LNCaP clone FGC (cell line): ENCODE measurements at regions not wholly inside any gene's neighbourhood (a gene's known extent, or its start where the extent isn't known, plus 50 kb on each side); places are given as distances from the start of the nearest gene placed in this dataset.

ENCODE experiments used
- DNase-seq: peaks from one replicate; pipeline ENCODE4 v3.0.0-alpha.2; 2011; ENCODE audit warnings: low read depth
- H3K4me3 ChIP-seq: 2 replicates; pipeline ENCODE4 v1.5.1; 2011; ENCODE audit warnings: mild to moderate bottlenecking, low read depth, low read length, control low read depth
- TF ChIP-seq, protein P1 (sequence below): IDR thresholded peaks from 2 replicates; pipeline ENCODE4 v1.5.1; 2012; ENCODE audit warnings: mild to moderate bottlenecking; ENCODE audit not compliant: control insufficient read depth, insufficient read depth; ENCODE audit errors: extremely low read depth

DNA sequence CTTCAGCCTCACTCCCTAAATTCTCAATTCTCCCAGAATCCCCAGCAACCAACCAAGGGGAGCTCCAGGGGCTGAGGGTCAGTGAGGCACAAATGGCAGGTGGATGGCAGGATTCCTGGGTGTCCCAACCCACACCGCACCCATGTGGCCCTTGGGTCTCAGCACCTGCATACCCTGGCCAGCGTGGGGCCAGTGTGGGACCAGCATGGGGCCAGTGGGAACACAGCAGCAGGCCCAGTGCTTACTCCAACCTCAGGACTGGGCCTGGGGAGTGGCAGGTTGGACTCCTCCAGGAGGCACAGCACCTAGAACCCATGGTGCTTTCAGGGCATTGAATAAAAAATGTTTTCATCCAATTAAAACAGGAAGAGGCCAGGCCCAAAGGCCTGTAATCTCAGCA, 202.0 kb downstream of the TSHZ3 start:
- no peak overlapping the region for H3K4me3 ChIP-seq
- TF ChIP-seq, protein P1, sequence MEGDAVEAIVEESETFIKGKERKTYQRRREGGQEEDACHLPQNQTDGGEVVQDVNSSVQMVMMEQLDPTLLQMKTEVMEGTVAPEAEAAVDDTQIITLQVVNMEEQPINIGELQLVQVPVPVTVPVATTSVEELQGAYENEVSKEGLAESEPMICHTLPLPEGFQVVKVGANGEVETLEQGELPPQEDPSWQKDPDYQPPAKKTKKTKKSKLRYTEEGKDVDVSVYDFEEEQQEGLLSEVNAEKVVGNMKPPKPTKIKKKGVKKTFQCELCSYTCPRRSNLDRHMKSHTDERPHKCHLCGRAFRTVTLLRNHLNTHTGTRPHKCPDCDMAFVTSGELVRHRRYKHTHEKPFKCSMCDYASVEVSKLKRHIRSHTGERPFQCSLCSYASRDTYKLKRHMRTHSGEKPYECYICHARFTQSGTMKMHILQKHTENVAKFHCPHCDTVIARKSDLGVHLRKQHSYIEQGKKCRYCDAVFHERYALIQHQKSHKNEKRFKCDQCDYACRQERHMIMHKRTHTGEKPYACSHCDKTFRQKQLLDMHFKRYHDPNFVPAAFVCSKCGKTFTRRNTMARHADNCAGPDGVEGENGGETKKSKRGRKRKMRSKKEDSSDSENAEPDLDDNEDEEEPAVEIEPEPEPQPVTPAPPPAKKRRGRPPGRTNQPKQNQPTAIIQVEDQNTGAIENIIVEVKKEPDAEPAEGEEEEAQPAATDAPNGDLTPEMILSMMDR = no peak
- no peak for DNase-seq

DNA sequence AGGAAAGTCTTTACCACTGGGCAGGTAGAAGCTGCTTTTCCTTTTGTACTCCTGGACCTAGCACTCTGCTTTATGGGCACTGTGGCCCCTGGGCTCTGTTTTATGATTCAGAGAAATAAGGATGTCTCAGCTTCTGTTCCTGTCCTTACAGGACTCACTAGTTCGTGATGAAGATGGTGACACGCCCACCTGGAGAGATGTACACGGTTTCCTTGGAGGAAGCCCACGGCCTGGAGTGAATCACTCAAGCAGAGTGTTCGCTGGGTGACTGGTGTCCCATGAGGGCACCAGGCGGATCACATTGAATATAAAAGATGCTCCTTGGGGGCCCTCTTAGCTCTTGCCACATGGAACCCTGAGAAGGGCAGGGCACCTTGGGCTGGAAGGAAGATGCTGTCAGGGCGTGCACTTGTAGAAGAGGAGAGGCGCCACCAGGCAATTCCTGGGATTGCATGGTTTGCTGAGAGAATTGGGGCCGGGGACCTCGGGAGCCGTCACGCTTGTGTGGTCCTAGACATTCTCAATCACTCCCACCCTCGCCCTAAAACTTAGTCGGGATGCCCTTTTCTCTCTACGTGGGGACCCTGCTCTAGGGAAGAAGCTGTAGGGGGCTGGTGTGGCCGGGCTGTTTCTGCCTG, 202.6 kb downstream of the TSHZ3 start:
- DNase-seq = no peak
- H3K4me3 ChIP-seq = no peak overlapping the region
- TF ChIP-seq, protein P1 = no peak

DNA sequence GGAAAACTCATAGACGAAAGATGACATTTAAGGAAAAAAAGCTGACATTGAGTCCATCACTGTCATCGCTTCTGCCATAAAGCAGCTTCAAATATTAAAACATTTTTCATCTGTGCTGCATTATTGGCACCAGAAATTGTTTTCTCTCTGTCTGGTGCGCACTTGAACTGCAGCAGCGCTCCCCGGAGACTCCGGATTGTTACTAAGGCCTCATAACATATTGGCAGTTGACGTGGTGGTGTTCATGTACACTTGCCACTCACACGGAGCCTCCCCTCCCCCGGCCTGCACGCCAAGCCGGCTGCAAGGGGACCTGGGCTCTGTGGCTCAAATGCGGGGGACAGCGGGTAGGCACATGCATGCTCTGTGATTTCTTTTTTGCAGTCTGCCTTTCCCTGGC, 203.2 kb downstream of the TSHZ3 start:
- no peak overlapping the region for H3K4me3 ChIP-seq
- no peak for DNase-seq
- TF ChIP-seq, protein P1 = no peak

DNA sequence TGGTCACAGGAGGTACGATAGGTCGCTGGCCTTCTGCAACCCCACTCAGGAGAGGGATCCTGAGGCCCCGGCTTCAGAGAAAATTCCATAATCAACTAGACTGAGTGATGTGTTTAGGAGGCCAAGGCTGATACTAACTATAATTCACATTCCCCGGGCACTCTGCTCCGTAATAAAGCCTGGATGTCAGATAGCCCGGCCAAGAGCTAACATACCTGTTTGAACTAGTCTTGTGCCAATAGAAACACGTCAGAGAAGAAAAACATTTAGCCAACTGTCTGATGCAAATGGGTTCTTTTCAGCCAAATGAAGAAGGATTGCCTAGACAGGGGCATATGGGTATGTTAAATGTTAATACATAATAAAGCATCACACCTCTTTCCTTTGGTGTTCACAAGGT, 204.2 kb downstream of the TSHZ3 start:
- DNase-seq = no peak
- H3K4me3 ChIP-seq = no peak overlapping the region
- TF ChIP-seq, protein P1 = no peak

DNA sequence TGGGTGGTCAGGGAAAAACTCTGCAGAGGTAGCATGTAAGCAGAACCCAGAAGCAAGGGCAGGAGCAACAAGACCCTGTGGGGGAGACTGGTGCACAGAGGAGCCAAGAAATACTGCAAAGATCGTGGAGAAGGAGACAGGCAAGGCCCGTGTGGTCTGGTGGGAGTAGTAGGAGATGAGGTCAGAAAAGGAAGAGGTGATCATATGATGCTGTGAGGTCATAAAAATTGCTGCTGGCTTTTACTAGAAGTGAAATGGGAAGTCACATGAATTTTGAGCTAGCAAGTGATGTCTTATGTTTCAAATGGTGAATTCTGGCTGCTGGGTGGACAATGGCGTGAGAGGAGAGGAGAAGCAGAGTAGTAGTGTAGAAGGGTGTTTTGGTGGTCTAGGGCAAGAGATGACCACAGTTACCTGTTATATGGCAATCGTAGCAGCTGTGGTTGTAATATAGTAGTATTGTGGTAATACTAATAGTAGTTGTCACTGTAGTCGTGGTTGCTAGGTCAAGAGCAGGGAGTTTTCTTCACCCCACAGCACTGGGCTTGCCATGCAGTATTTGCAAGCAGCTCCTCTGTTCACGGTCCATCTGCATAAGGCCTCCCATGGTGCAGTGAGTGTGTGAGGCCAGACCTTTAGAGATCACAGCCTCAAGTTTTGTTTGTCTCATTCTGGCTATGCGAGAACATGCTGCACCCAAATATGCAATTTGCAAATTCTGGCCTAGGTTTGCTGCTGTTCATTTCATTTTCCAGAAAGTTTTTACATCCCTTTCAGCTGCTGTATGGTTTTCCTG, 205.0 kb downstream of the TSHZ3 start:
- TF ChIP-seq, protein P1 = no peak
- DNase-seq = no peak
- H3K4me3 ChIP-seq = no peak overlapping the region

DNA sequence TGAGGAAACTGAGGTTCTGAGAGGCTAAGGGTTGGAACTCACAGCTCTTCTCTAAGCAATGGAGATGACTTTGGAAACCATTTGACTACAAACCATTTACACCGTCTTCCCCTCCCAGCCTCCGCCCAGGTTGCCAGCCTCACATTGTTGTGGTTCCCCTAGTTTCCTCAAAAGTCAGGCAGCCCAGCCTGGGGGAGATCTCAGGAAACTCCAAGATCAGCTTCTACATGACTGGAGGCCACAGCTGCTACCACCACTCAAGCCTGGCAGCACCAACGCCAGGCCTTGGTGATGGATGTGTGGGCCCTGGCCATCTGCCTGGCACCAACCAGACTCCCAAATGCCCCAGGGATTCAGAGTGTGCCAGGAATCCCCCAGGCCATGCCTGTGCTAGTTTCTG, 207.9 kb downstream of the TSHZ3 start:
- no peak for DNase-seq
- TF ChIP-seq, protein P1 = no peak
- H3K4me3 ChIP-seq = no peak overlapping the region
